ENCODE measurements at regions not wholly inside any gene's neighbourhood (a gene's known extent, or its start where the extent isn't known, plus 50 kb on each side); places are given as distances from the start of the nearest gene placed in this dataset.

- TF ChIP-seq CTCF (IDR thresholded peaks at IDR 0.05; ENCODE audit: poor library complexity) (no peak), EZH2phosphoT487 (IDR thresholded peaks at IDR 0.05; ENCODE audit: low read depth, severe bottlenecking, unreplicated experiment) (no peak), EZH2 (IDR thresholded peaks at IDR 0.05; ENCODE audit: borderline replicate concordance) (no peak)
Measured at GRCh38 chr1:90558754-90559378, 158.2 kb downstream of the BARHL2 start.
